Stimulated activated naive CD8-positive, alpha-beta T cell treated with anti-CD3 and anti-CD28 coated beads, Interleukin-15, Interleukin-2, amounts not matched to agents 100 ng/mL and 50 ng/mL, for 24 hours (primary cell): ENCODE measurements at regions not wholly inside any gene's neighbourhood (a gene's known extent, or its start where the extent isn't known, plus 50 kb on each side); places are given as distances from the start of the nearest gene placed in this dataset.

Experiments used
- H3K27ac Mint-ChIP-seq: one replicate; pipeline ENCODE4 v1.8.0; 2021; ENCODE audit warnings: mild to moderate bottlenecking, mixed read lengths
- H3K27me3 Mint-ChIP-seq: one replicate; pipeline ENCODE4 v1.8.0; 2021; ENCODE audit warnings: mixed read lengths
- H3K36me3 Mint-ChIP-seq: one replicate; pipeline ENCODE4 v1.8.0; 2021; ENCODE audit warnings: low read depth, mixed read lengths
- H3K4me1 Mint-ChIP-seq: one replicate; pipeline ENCODE4 v1.8.0; 2021; ENCODE audit warnings: low read depth, mixed read lengths
- H3K4me3 Mint-ChIP-seq: one replicate; pipeline ENCODE4 v1.8.0; 2021; ENCODE audit warnings: mild to moderate bottlenecking, mixed read lengths
- H3K9me3 Mint-ChIP-seq: one replicate; pipeline ENCODE4 v1.8.0; 2021; ENCODE audit warnings: mixed read lengths

DNA sequence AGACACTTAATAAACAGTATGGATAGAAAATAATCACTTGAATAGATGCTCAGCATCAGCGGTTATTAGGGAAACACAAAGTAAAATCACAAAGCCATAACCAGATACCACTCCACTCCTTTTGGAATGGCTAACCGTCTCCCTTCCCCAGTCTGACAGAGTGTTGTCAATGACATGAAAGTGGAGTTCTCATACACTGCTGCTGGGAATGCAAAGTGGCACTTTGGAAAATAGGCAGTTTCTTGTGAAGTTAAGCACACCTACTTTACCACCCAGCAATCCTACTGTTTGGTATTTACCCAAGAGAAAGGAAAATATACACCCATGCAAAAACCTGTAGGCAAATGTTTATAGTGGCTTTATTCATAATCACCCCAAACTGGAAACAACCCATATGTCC is 81.0 kb upstream of the KLHL25 start:
- Mint-ChIP-seq H3K9me3 (no peaks in the 10 kb centered on the region), H3K27ac (no peak overlapping the region), H3K27me3 (peaks cover 53% of the 10 kb centered on the region), H3K4me3 (no peak overlapping the region), H3K4me1 (no peaks in the 10 kb centered on the region), H3K36me3 (no peaks in the 10 kb centered on the region)

DNA sequence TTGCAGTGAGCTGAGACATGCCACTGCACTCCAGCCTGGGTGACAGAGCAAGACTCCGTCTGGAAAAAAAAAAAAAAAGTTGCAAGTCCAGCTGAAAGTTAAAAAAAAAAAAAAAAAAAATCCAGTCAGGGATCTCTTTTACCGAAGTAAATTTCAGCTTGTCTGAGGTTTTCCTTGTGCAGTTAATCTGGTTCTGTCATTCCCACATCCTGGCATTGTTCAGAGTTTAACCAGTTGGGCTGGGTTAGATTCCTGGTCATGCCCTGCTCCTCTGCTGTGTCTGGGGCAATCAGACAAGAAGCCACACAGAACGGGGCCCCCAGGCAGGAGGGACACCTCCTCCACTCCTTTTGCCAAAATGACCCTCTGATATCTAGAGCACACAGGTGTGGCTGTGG is 84.1 kb upstream of the KLHL25 start:
- Mint-ChIP-seq H3K27me3 (peaks cover 49% of the 10 kb centered on the region), H3K4me1 (no peaks in the 10 kb centered on the region), H3K9me3 (no peaks in the 10 kb centered on the region), H3K27ac (no peak overlapping the region), H3K4me3 (no peak overlapping the region), H3K36me3 (no peaks in the 10 kb centered on the region)

DNA sequence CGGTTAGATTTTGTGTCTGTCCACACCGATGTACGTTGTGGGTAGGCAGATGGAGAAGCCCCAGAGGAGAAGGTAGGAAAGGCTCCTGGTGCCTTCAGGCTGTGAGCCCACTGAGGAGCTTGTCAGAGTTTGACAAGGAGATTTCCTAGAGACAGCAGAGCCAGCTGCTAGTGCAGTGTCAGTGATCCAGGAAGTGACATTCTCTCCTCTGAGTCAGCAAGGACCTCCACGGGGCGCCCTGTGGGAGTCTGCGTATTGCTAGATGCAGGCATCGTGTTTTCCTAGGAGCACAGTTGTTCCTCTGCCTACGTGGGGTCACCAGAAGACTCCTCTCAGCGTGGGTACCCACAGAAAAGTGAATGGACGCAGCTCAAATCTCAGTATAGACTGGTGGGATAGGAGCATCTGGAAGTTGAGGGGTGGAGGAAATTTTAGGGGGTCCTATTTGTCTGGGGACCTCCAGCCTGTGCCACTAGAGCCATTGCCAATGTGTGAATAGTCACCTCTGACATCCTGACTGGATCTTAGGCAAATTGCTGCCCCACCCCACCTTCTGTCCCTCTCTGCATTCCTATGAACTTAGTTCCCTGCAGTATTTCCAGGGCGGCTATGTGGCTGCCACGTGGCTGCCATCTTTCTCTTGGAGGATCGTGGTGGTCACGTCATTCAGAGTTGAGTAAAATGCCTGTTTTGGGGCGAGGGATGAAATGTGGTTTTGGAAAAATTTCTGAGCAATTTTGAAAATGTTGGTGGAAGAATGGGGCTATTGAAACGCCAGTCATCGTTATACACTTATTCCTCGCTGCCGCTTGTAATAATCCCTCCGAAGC is 84.8 kb upstream of the KLHL25 start:
- no peaks in the 10 kb centered on the region for H3K9me3 Mint-ChIP-seq

DNA sequence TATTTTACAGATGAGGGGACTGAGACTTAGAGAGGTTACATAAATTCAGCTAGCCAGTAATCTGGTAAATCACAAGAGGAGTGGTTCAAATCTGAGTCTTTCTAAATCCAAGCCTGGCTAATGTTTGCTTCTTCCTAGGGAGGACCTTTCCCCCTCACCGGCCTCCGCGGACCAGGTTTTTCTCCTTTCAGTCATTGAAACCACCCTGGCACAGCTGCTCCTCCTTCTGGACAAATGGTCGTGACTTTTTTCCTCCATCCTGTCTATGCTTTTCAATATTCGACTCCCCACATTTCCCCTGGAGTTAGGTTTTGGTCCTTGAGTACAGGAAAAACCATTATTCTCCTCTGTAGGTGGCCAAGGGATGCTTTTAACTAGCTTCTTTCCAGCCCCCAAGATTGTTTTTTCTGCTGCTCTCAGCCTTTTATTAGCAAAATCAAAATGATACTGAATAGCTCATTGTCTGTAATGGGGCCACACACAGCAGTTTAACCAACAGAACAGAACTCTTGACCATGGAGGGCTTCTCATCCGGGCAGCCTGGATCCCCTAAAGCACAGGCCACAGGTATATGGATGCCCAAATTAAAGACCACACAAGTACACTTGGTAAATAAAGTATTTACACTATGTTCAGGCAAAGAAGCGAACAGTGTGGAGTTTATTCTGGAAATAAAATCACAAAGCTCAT is 85.9 kb upstream of the KLHL25 start:
- Mint-ChIP-seq H3K27me3 (peaks cover 52% of the 10 kb centered on the region), H3K4me3 (no peak overlapping the region), H3K4me1 (no peaks in the 10 kb centered on the region), H3K9me3 (no peaks in the 10 kb centered on the region), H3K27ac (no peak overlapping the region), H3K36me3 (no peaks in the 10 kb centered on the region)

More for the DNA sequence above, 84.8 kb upstream of the KLHL25 start:
- Mint-ChIP-seq H3K27me3 (peaks cover 48% of the 10 kb centered on the region), H3K27ac (no peak overlapping the region), H3K4me3 (no peak overlapping the region), H3K36me3 (no peaks in the 10 kb centered on the region), H3K4me1 (no peaks in the 10 kb centered on the region)

DNA sequence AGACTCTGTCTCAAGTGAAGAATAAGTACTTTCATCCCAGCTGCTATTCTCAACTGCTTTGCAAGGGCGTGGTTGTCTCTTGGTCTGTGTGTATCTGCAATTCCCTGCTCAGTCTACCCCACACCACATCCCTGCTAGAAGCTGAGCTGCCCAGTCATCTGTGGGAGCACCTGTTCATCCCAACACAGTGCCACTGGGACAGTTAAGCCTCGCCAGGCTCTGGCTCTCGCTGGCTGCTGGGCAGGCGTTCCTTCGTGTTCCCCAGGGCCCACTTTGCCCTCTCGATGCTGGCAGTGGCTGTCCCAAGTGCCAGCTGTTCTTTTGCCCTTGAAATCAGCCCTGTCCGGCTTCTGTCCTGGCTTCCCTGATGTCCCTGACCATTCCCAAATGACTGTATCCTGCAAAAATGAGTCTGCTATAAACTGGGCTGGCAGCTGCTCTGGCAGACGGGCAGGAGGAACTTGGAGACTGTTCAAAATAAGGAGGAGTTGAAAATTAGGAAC is 91.6 kb upstream of the KLHL25 start:
- peaks cover 19% of the 10 kb centered on the region for H3K27me3 Mint-ChIP-seq
- H3K9me3 Mint-ChIP-seq: no peaks in the 10 kb centered on the region
- no peak overlapping the region for H3K27ac Mint-ChIP-seq

DNA sequence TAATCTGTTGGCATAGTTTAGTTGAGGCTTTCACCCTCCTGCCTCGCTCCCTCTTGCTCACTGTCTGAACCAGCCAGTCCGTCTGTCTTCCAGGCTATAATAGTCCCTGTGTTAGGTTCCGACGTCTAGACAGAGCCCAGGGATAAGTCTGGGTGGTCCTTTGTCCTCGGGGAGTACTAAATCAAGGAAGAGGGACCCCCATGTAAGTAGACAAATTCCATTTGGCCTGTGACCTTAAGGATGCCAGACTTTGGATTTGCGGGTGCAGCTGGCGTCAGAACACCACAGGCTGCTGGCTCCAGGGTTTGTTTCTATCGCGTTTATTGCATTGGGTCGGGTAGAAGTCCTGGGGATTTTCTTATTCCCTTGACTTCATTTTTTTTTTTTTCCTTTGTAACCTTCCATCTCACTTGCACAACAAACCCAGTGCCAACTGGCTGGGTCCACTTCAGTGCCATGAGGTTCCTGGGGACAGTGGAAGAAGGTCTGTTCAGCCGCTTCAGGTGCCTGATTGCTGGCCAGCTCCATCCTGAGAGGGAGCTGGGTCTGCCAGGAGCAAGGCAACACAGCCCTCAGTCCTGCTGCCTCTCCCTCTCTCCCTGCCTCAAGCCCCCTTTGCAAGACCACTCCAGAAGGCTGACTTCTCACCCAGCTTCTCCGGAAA is 95.4 kb upstream of the KLHL25 start:
- H3K36me3 Mint-ChIP-seq: no peaks in the 10 kb centered on the region
- H3K4me1 Mint-ChIP-seq: no peaks in the 10 kb centered on the region
- H3K4me3 Mint-ChIP-seq: no peak overlapping the region
- H3K9me3 Mint-ChIP-seq: no peaks in the 10 kb centered on the region
- H3K27me3 Mint-ChIP-seq: peaks cover 34% of the 10 kb centered on the region
- H3K27ac Mint-ChIP-seq: no peak overlapping the region

More for the DNA sequence above, 91.6 kb upstream of the KLHL25 start:
- no peaks in the 10 kb centered on the region for H3K4me1 Mint-ChIP-seq
- H3K4me3 Mint-ChIP-seq: no peak overlapping the region
- H3K36me3 Mint-ChIP-seq: no peaks in the 10 kb centered on the region

DNA sequence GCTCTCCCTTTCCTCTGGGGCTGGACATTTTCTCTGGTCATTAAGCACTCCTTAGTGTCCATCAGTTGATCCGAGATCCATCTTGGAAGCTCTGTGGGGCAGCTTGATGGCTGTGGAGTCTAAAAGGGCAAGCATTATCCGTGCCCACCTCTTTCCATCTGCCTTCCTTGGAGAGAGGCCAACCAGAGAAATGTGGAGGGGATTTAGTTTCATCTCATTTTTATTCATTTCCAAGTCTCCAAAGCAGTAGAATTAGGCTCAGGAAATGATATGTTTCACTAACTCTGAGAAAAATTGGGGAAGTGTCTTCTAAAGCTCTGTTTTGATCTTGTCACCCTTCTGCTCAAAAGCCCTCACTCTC is 95.9 kb upstream of the KLHL25 start:
- peaks cover 31% of the 10 kb centered on the region for H3K27me3 Mint-ChIP-seq
- H3K9me3 Mint-ChIP-seq: no peaks in the 10 kb centered on the region

DNA sequence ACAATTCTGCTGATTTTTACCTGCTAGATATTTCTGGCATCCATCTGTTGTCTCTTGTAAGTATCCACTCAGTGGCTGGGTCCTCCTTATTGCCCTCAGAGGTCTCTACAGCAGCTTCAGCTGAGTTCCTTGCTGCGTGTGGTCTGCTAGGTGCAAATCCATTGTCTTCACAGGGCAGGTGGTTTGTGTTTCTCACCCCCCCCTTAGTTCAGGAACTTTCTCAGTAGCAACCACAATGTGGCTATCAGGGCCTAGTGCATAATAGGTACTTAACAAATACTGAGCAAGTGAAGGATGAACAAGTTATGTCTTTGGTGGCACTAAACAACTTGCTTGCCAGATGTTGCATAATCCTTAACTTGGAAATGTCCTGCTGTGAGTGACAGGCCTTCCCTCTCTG is 96.7 kb upstream of the KLHL25 start:
- H3K36me3 Mint-ChIP-seq: no peaks in the 10 kb centered on the region
- peaks cover 31% of the 10 kb centered on the region for H3K27me3 Mint-ChIP-seq
- H3K4me3 Mint-ChIP-seq: no peak overlapping the region
- no peaks in the 10 kb centered on the region for H3K9me3 Mint-ChIP-seq
- H3K27ac Mint-ChIP-seq: no peak overlapping the region
- H3K4me1 Mint-ChIP-seq: no peaks in the 10 kb centered on the region

More for the DNA sequence above, 95.9 kb upstream of the KLHL25 start:
- no peak overlapping the region for H3K27ac Mint-ChIP-seq
- no peaks in the 10 kb centered on the region for H3K36me3 Mint-ChIP-seq
- no peaks in the 10 kb centered on the region for H3K4me1 Mint-ChIP-seq
- no peak overlapping the region for H3K4me3 Mint-ChIP-seq

DNA sequence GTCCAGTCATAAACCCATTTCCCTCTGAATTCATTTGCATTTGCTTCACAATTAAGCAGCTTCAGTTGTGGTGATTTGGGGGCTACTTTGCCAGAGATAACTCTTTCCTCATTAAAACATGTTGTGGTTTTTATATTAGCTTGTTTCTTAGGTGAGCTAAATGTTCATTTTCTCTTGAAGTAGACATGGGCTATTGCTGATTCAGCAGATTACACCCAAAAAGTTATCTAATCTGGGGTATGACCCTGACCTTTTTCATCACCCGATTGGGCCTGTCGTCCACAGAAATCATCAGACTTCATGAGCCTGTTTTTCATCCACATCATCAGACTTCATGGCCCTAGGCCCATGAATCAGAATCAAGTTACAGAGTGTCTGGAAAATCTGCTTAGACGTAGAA is 97.5 kb upstream of the KLHL25 start:
- Mint-ChIP-seq H3K4me1 (no peaks in the 10 kb centered on the region), H3K36me3 (no peaks in the 10 kb centered on the region), H3K27ac (no peak overlapping the region), H3K27me3 (peaks cover 31% of the 10 kb centered on the region), H3K9me3 (no peaks in the 10 kb centered on the region), H3K4me3 (no peak overlapping the region)

DNA sequence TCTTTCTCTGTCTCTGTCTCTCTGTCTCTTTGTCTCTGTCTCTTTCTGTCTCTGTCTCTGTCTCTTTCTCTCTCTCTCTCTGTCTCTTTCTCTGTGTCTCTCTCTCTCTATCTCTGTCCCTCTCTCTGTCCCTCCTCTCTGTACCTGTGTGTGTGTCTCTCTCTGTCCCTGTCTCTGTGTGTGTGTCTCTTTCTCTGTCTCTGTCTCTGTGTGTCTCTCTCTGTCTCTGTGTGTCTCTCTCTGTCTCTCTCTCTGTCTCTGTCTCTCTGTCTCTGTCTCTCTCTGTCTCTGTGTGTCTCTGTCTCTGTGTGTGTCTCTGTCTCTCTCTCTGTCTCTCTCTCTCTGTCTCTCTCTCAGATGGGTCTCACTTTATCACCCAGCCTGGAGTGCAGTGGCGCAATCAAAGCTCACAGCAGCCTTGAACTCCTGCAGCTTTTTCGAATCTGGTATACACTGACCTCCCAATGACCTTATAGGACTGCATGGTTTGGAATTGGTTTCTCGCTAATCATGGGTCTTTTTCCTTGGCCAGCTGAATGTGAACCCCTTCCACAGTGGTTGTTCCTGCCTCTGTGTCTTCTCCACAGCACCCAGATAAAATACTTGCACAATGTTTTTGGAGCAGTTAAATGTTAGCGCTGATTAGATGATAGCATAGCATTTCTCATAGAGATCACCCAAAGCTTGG is 102.6 kb upstream of the KLHL25 start:
- Mint-ChIP-seq H3K36me3 (no peaks in the 10 kb centered on the region), H3K4me1 (no peaks in the 10 kb centered on the region), H3K27me3 (peaks cover 30% of the 10 kb centered on the region), H3K9me3 (no peaks in the 10 kb centered on the region), H3K27ac (peak overlapping the region; percentile 24), H3K4me3 (no peak overlapping the region)

DNA sequence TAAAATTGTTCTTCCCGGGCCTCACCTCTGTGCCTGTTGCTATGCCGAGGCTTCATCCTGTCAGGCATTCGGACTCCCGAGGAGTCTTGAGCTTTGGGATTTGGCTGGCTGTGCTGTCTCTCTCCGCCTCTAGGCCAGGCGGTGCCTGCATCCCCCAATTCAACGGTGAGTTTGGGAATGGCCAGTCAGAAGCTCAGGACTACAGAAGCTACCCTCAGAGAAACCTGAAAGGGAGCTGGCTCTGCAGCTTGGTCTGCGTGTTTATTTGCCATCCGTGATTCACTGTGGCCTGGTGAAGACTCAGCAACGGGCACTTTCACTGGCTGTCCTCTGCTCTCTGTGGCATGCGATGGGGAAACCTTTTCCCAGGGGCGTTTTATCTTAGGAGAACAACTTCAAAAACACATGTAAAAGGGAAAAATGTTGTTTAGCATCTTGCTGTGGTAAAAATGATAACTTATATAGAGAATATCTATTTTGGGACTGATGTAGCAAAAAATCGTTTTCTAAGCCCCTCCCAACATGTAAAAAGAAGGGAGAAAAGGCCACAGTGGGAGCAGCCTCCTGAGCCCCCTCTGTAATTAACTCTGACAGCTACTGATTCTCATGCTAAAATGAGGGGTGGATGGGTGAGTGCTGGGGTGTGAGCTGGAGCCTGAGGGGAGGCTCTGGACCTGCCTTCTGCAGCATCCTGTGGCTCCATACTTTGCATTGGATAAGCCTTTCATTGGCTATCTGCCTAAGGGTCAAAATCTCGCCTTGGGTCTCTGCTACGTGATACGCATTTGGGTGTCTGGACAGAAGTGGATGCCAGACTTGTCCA is 103.4 kb upstream of the KLHL25 start:
- Mint-ChIP-seq H3K4me1 (no peaks in the 10 kb centered on the region), H3K9me3 (no peaks in the 10 kb centered on the region), H3K27me3 (peaks cover 30% of the 10 kb centered on the region), H3K27ac (no peak overlapping the region), H3K4me3 (no peak overlapping the region), H3K36me3 (no peaks in the 10 kb centered on the region)

DNA sequence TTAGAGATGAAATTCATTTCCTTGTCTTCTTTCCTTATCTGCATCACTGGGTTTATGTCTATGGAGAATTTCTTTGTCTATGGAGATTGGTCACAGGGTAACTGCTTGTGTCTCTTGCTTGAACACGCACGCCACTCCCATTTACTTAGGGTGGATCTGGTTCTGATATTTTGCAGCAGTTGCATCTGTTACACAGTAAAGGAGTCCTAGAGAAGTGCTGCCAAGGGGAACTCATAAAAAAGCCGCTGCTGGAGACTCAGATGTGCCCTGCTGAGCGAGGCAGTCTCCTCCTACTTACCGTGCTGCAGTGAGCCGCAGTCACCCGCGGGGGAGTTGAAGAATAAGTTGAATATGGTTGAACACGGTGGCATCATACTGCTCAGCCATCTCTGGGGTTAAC is 105.2 kb upstream of the KLHL25 start:
- Mint-ChIP-seq H3K4me3 (no peak overlapping the region), H3K27ac (no peak overlapping the region), H3K4me1 (no peaks in the 10 kb centered on the region), H3K27me3 (peaks cover 25% of the 10 kb centered on the region), H3K9me3 (no peaks in the 10 kb centered on the region), H3K36me3 (no peaks in the 10 kb centered on the region)

DNA sequence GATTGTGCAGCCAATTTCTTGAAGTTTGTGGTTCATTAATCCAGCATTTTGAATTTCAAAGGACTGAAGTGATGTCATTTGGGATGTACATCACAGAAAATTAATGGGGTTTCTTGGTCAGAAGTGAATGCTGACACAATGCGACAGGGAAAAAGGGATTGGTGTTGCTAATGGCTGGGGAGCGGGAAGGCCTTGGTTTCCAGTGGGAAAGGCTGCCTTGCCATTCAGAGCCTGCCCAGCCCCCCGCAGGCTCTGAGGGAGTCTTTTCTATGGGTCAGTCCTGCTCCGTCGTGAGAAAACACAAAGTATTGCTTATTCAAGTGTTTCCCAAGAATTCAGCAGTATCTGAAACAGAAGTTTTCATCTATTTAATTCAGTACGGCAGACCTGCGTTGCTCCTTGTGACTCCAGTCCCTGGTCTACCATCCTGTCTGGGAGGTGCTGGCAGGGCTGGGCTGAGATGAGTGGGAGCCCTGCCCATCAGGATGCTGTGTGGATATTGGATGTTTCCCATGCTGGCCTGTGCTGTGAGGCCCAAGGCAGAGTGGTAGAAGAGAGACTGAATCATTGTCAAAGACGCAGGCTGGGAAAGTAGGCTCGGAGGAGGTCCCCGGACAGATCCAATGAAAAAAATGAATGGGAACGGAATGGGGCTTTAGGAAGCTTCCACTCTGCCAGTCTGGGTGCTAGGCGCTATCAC is 111.2 kb upstream of the KLHL25 start:
- H3K4me1 Mint-ChIP-seq: no peaks in the 10 kb centered on the region

DNA sequence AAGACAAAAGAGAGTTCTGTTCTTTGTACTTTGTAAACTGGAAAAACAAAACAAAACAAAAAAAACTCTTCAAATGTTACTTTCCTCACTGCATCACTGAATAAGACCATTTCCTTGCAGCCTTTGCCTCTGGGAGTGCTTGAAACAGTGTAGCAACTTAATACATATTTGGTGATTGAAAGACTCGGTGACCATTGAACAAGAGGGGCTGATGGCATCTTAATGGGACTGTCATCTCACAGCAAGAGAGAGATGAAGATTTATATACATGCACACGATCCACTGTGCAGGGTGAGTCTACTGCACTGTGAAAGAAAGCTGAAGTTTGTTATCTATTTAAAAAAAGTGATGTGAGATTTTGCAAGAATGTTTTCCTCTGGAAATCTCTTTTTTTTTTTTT is 111.9 kb upstream of the KLHL25 start:
- Mint-ChIP-seq H3K9me3 (no peaks in the 10 kb centered on the region), H3K4me1 (no peaks in the 10 kb centered on the region), H3K27ac (no peak overlapping the region), H3K27me3 (peaks cover 13% of the 10 kb centered on the region), H3K36me3 (no peaks in the 10 kb centered on the region), H3K4me3 (no peak overlapping the region)

More for the DNA sequence above, 111.2 kb upstream of the KLHL25 start:
- H3K36me3 Mint-ChIP-seq: no peaks in the 10 kb centered on the region
- H3K4me3 Mint-ChIP-seq: no peak overlapping the region
- H3K27ac Mint-ChIP-seq: no peak overlapping the region
- no peaks in the 10 kb centered on the region for H3K9me3 Mint-ChIP-seq
- H3K27me3 Mint-ChIP-seq: peaks cover 13% of the 10 kb centered on the region
